ENCODE measurements at regions not wholly inside any gene's neighbourhood (a gene's known extent, or its start where the extent isn't known, plus 50 kb on each side); places are given as distances from the start of the nearest gene placed in this dataset.
"Not testable (repeated sequence)": the region's sequence is repeated elsewhere in the genome, so short reads cannot be mapped to it uniquely, and the experiment has no call there.

DNA sequence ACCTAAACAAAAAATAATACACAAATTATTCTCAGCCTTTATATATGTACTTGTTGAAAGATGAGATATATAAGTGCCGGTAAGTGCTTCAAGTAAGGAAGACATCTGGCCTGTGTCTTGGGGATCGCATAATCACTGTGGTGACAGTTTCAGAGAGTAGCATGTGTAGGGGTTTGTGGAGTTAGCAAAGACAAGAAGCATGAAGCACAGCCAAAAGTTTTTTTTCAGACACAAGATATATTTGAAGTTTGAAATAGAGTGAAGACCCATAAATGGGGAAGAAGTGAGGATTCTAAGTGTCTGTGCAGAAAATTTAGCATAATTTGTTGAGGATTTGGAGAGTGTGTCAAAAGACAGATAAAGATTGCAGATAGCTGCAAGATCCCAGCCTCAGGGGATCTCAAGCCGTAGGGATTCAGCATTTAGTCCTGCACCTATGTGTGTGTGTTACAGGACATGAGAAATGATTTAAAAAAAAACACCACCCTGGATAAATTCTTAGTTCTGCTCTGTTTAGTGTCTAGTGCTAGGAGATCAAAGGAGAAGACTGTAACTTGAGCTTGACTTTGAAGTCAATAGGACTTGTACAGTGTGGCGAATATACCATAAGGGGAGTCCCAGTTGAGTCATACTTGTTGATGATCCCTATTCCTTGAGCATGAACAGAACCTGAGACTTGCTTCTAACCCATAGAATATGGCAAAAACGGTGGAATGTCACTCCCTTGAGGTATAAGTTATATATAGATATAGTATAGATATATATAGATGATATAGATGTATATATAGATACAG is 123.9 kb upstream of the GRM7 start:
- FAIRE-seq = no peak

- no peak for FAIRE-seq
Measured at GRCh38 chr3:6737630-6738029, 123.3 kb upstream of the GRM7 start.

DNA sequence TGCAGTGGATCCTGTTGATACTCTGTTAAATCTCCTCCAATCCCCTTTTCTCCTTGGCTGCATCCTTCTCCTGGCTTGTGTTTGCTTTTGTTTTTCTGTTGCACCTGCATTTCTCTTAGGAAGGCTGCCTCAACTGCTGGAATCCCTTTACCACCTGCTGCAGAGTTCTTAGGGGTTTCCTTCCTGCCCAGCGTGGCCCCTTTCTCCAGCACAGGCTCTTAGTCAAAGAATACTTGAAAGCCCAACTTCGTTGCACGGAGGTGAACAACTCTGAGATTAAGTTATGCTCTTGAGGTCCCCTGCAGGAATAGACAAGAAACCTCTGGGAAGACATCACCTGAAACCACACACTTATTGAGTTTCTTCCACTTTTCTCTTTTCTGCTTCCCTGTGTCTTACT is 121.6 kb upstream of the GRM7 start:
- FAIRE-seq = no peak

DNA sequence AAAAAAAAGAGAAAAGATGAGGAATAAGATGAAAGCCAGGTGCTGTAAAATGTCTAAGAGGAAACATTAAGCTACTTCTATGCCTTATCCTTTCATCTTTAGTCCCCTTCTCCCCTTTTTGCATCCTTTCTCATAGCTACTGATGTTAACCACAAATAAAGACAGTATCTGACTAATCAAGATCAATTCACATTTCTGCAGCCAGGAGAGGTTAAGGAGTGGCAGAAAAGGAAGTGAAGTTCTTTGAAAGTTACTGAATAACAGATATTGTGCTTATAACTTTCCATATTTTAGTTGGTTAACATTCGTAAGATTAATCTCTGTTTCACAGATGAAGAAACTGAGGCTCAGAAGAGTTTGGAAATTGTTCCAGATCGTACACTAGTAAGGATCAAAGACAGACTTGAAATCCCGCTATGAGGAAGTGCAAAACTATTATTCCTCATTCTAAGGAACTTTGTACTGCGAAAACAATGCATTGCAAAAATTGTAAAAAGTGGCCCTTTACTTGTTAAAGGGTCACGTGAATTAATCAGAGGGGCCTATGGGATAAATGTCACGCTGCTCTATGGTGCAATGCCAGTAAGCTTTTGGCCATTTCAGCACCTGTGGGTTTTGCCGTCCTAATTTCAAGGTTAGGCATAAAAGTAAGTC is 117.7 kb upstream of the GRM7 start:
- FAIRE-seq = no peak

- FAIRE-seq = no peak
Measured at GRCh38 chr3:6746443-6746842, 114.5 kb upstream of the GRM7 start.

- FAIRE-seq = no peak
Measured at GRCh38 chr3:6747017-6747416, 113.9 kb upstream of the GRM7 start.

GRCh38 chr3:6750782-6751181 is 110.1 kb upstream of the GRM7 start:
- FAIRE-seq = peak; percentile 51

DNA sequence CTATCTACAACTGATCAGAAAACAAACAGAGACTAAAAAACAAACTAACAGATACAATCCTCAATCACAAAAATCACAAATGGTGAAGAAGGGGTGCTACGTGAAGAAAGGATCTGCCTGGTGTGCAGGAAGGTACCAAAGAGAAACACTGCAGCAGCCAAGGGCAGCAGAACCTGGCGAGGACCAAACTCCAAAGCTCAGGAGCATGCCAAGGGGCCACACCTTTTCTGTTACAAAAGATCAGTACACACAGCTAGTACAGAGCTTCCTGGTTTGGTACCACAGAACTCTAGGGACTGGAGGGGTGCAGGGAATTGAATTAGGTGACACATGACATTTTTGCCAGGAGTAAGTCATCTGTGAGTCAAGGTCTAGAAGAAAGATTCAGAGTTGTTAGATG is 107.4 kb upstream of the GRM7 start:
- no peak for FAIRE-seq

DNA sequence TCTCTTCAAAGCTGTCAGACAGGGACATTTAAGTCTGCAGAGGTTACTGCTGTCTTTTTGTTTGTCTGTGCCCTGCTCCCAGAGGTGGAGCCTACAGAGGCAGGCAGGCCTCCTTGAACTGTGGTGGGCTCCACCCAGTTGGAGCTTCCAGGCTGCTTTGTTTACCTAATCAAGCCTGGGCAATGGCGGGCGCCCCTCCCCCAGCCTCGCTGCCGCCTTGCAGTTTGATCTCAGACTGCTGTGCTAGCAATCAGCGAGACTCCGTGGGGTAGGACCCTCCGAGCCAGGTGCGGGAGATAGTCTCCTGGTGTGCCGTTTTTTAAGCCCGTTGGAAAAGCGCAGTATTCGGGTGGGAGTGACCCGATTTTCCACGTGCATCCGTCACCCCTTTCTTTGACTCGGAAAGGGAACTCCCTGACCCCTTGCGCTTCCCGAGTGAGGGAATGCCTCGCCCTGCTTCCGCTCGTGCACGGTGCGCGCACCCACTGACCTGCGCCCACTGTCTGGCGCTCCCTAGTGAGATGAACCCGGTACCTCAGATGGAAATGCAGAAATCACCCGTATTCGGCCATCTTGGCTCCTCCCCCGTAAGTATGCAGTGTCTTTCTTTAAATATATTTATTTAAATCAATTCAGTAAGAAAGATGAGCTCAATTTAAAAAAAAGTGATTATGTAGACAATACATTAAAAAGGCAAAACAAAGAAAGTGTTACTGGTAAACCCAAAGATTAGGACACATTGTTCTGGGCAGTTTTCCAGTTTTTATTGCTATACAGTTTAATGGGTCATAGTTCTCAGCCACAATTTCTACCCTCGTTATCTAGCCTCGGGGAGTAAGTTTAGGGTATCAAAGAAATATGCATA is 91.2 kb upstream of the GRM7 start:
- FAIRE-seq = not testable (repeated sequence)

- no peak for FAIRE-seq
Measured at GRCh38 chr3:6770397-6770690, 90.6 kb upstream of the GRM7 start.

GRCh38 chr3:6771171-6771570 is 89.7 kb upstream of the GRM7 start:
- no peak for FAIRE-seq

- FAIRE-seq = no peak
Measured at GRCh38 chr3:6779140-6779539, 81.8 kb upstream of the GRM7 start.

DNA sequence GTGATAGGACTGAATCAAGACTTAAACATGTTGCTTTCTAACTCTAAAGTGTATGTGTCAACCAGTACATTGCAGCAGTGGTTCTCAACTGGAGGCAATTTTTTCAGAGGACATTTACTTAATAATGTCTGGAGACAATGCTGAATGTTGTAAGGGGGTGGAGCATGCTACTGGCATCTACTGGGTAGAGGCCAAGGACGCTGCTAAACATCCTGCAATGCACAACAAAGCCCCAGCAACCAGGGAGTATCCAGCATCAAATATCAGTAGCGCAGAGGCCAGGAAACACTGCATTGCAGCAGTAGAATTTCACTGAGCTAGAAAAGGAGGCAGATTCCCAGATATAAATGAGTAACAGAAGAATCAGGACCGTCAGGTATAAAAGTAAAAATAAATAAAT is 79.8 kb upstream of the GRM7 start:
- no peak for FAIRE-seq

DNA sequence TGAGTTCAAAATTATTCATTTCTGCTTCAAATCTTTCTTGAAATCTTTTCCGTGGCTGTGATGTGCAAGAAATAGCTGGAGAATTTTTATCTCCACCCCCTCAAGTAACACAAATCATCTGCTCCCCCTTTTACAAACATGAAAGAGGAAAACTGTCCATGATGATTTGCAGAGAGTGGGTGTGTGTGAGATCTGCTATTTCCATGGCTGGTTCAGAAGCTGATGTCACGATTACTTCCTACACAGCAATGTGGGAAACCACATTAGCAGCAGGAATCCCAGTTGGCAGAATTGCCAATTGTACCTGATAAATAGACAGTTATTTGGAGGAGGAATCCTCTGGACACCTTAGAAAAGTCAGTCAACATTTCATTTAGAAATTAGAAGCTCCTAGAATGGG is 75.2 kb upstream of the GRM7 start:
- FAIRE-seq = no peak

GRCh38 chr3:6791161-6791560 is 69.8 kb upstream of the GRM7 start:
- FAIRE-seq = no peak

- no peak for FAIRE-seq
Measured at GRCh38 chr3:6799264-6799915, 61.5 kb upstream of the GRM7 start.

- FAIRE-seq = no peak
Measured at GRCh38 chr3:6803619-6804018, 57.3 kb upstream of the GRM7 start.

DNA sequence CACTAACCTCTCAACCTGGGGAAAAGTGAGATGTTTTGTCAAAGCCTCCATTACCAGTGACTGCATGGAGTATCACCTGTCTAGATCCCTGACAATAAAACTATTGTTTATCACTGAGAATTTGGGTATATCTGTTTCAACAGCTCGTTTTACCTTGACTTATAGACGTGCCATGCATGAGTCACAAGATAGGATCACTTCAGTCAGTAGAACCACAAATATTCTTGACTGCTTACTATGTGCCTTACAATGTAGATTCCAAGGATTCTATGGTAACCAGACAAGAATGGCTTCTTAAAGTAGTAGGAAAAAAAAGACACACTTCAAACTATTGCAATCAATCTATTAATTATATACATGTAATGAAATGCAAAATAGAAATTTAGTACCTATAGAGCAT is 55.7 kb upstream of the GRM7 start:
- no peak for FAIRE-seq

- no peak for FAIRE-seq
Measured at GRCh38 chr3:6806991-6807390, 53.9 kb upstream of the GRM7 start.

GRCh38 chr3:6807967-6808588 is 52.8 kb upstream of the GRM7 start:
- no peak for FAIRE-seq

- FAIRE-seq = no peak
Measured at GRCh38 chr3:6809349-6809748, 51.6 kb upstream of the GRM7 start.

All from colon (tissue), 2 donors.